ENCODE measurements at regions not wholly inside any gene's neighbourhood (a gene's known extent, or its start where the extent isn't known, plus 50 kb on each side); places are given as distances from the start of the nearest gene placed in this dataset.
A peak's percentile ranks its signal among the peaks of the same experiment; 100 is the strongest.

DNA sequence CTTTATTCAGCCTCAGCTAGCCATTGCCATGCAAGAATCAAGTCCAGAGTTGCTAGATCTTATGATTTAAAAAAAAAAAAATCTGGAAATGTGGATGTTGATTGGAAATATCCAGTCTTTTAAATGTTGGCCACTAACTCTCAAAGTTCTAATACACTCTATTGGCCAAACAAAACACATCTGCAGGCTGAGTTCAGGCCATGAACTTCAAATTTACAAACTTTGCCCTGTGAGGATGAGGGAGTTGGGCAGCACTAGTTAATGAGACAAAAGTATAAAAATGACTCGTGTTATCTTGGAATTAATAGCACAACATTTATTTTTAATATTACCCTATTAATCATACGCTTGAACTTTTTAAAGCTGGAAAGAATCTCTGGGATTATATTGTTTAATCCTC is 432.3 kb downstream of the PLPP3 start:
- no peaks in the 10 kb centered on the region for H3K36me3 ChIP-seq (ENCODE audit: insufficient read depth, insufficient read length, low read length)
- no peak for DNase-seq (ENCODE audit: low read depth, low spot score)
- TF ChIP-seq SUZ12 (IDR thresholded peaks at IDR 0.05; ENCODE audit: extremely low read depth, insufficient read depth, insufficient read length), result no peak

DNA sequence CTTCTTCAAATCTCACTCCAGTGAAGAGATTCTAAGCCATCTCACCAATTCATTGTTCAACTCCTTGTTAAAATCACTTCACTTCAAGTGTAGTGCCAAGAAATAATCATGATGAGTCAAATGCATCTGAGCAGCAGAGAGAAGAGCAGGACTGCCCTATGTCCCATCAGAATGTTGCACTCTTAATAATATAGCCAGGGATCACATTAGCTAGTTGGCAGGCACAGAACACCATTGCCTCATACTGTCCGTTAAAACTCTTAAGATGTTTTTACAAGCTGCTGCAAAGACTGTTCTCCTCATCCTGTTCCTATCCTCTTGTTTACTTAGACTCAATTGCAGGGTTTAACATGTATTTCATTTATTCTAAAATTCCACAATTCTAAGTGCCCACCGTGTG is 432.9 kb downstream of the PLPP3 start:
- H3K4me1 ChIP-seq (ENCODE audit: insufficient read depth, insufficient read length), result no peaks in the 10 kb centered on the region
- H3K36me3 ChIP-seq (ENCODE audit: insufficient read depth, insufficient read length, low read length), result no peaks in the 10 kb centered on the region
- H3K9ac ChIP-seq (ENCODE audit: insufficient read length, low read depth), result no peak overlapping the region
- H3K9me3 ChIP-seq (ENCODE audit: insufficient read depth, low read length), result peaks cover 5% of the 10 kb centered on the region
- H3K4me3 ChIP-seq (ENCODE audit: insufficient read length, low read depth), result no peak overlapping the region
- no peak for DNase-seq (ENCODE audit: low read depth, low spot score)
- H3K27me3 ChIP-seq (ENCODE audit: insufficient read depth, insufficient read length), result no peaks in the 10 kb centered on the region
- TF ChIP-seq ZNF274 (IDR thresholded peaks at IDR 0.05; ENCODE audit: low read depth, low read length) (no peak), SUZ12 (IDR thresholded peaks at IDR 0.05; ENCODE audit: extremely low read depth, insufficient read depth, insufficient read length) (no peak), YY1 (IDR thresholded peaks at IDR 0.05; ENCODE audit: insufficient read depth, insufficient read length) (no peak)

More for the DNA sequence above, 432.3 kb downstream of the PLPP3 start:
- H3K9me3 ChIP-seq (ENCODE audit: insufficient read depth, low read length), result peaks cover 5% of the 10 kb centered on the region
- no peak overlapping the region for H3K4me3 ChIP-seq (ENCODE audit: insufficient read length, low read depth)
- no peaks in the 10 kb centered on the region for H3K4me1 ChIP-seq (ENCODE audit: insufficient read depth, insufficient read length)
- no peak overlapping the region for H3K9ac ChIP-seq (ENCODE audit: insufficient read length, low read depth)
- H3K27me3 ChIP-seq (ENCODE audit: insufficient read depth, insufficient read length), result no peaks in the 10 kb centered on the region

DNA sequence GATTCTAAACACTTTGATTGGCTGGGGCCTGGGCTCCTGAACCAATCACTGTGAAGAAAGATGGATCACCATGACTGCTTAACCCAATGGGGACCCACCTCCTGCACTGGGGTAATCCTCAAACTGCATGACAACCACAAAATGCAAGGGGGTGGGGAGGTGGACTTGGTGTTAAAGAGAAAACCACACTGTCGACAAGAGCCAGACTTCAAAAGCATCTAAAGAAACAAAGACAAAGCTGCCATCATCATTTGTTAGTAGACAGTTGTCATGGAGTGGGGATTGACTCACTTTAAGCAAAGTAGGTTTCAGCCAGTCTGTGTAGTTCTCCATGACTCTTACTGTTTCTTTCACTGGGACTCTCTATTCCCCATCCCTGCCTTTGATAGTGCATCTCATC is 433.8 kb downstream of the PLPP3 start:
- H3K36me3 ChIP-seq (ENCODE audit: insufficient read depth, insufficient read length, low read length), result no peaks in the 10 kb centered on the region

DNA sequence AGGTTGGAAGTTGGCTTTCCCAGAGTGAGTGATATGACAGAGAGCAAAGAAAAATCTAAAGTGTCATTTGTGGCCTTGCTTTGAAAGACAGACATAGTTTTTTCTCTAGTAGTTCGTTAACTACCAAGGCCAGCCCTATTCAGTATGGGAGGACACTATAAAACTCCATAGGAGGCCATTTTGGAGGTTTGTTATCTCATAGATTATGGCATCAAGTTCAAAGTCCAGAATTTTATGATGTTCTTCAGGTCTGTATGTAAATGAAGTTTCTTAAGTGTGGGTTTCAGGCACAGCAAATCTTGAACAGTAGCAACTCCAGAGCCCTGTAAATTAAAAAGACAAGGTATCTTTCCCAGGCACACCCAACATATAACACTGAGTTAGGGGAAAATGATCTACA is 437.1 kb downstream of the PLPP3 start:
- Histone ChIP-seq H3K36me3 (ENCODE audit: insufficient read depth, insufficient read length, low read length) (no peaks in the 10 kb centered on the region), H3K27me3 (ENCODE audit: insufficient read depth, insufficient read length) (no peaks in the 10 kb centered on the region), H3K9ac (ENCODE audit: insufficient read length, low read depth) (no peak overlapping the region), H3K4me1 (ENCODE audit: insufficient read depth, insufficient read length) (no peaks in the 10 kb centered on the region), H3K4me3 (ENCODE audit: insufficient read length, low read depth) (no peak overlapping the region), H3K9me3 (ENCODE audit: insufficient read depth, low read length) (no peaks in the 10 kb centered on the region)
- TF ChIP-seq ZNF274 (IDR thresholded peaks at IDR 0.05; ENCODE audit: low read depth, low read length), result no peak
- TF ChIP-seq YY1 (IDR thresholded peaks at IDR 0.05; ENCODE audit: insufficient read depth, insufficient read length), result no peak
- no peak for TF ChIP-seq SUZ12 (IDR thresholded peaks at IDR 0.05; ENCODE audit: extremely low read depth, insufficient read depth, insufficient read length)
- no peak for DNase-seq (ENCODE audit: low read depth, low spot score)

More for the DNA sequence above, 433.8 kb downstream of the PLPP3 start:
- no peak overlapping the region for H3K4me3 ChIP-seq (ENCODE audit: insufficient read length, low read depth)
- no peak for DNase-seq (ENCODE audit: low read depth, low spot score)
- TF ChIP-seq YY1 (IDR thresholded peaks at IDR 0.05; ENCODE audit: insufficient read depth, insufficient read length) (no peak), SUZ12 (IDR thresholded peaks at IDR 0.05; ENCODE audit: extremely low read depth, insufficient read depth, insufficient read length) (no peak), ZNF274 (IDR thresholded peaks at IDR 0.05; ENCODE audit: low read depth, low read length) (no peak)
- H3K27me3 ChIP-seq (ENCODE audit: insufficient read depth, insufficient read length), result no peaks in the 10 kb centered on the region
- peaks cover 5% of the 10 kb centered on the region for H3K9me3 ChIP-seq (ENCODE audit: insufficient read depth, low read length)
- H3K9ac ChIP-seq (ENCODE audit: insufficient read length, low read depth), result no peak overlapping the region
- H3K4me1 ChIP-seq (ENCODE audit: insufficient read depth, insufficient read length), result no peaks in the 10 kb centered on the region

DNA sequence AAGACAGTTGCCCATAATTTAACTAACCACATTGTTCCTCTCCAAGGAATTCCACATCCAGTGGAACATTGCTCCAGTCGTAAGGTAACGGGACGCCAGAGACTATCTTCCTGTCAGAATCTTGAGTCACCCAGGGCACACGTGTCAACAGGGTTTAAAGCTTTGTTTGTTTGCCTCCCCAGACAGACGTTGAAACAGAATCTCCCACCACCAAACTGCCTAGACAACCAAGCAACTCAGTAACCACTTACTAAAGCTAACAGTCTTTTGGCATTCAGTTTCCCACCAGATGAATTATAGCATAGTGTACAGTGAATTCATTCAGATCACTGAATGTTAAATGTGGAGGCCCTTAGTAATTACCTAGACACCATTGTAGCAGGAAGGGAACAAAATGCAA is 439.5 kb downstream of the PLPP3 start:
- Histone ChIP-seq H3K27me3 (ENCODE audit: insufficient read depth, insufficient read length) (no peaks in the 10 kb centered on the region), H3K4me3 (ENCODE audit: insufficient read length, low read depth) (no peak overlapping the region), H3K4me1 (ENCODE audit: insufficient read depth, insufficient read length) (no peaks in the 10 kb centered on the region), H3K9ac (ENCODE audit: insufficient read length, low read depth) (no peak overlapping the region), H3K36me3 (ENCODE audit: insufficient read depth, insufficient read length, low read length) (no peaks in the 10 kb centered on the region), H3K9me3 (ENCODE audit: insufficient read depth, low read length) (no peaks in the 10 kb centered on the region)
- TF ChIP-seq YY1 (IDR thresholded peaks at IDR 0.05; ENCODE audit: insufficient read depth, insufficient read length) (no peak), ZNF274 (IDR thresholded peaks at IDR 0.05; ENCODE audit: low read depth, low read length) (no peak), SUZ12 (IDR thresholded peaks at IDR 0.05; ENCODE audit: extremely low read depth, insufficient read depth, insufficient read length) (no peak)
- DNase-seq (ENCODE audit: low read depth, low spot score), result peak; percentile 23

DNA sequence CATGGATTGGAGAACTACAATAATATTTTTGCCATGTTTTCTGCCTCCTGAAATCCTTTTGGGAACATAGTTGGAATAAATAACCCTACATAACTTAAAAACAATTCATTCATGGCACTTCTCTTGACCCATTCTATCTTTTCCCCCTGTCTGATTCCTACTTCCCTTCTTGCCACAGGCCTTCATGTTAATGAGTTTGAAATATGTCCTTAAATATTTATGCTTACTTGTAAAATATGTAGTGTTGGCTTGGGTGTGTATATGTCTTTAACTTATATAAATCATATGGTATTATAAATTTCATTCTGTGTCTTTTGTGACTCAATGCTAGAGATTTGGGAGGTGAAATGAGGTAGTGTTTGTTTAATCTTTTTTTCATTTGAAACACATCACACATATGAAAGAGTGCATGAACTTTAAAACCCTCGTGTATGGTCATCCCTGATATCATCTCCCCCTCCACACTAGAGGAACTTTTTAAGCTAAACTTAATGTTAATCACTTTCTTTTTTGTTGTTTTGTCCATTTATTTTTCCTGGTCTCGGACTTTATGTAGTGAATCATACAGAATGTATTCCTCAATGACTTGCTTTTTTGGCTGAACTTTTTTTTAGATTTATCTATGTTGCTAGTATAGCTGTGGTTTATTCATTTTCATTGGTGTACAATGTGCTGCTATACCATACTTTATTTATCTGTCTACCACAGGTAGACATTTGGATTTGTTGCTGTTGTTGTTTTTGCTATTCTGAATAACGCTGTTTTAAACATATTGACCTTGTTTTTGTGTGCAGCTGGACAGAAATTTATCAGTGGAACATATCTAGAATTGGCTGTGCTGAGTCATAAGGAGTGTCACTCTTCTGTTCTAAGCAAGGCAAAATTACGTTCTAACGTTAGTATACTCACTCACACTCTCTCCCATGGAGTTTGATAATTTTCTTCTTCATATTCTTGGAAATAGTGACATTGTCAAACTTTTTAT is 441.6 kb downstream of the PLPP3 start:
- Histone ChIP-seq H3K4me1 (ENCODE audit: insufficient read depth, insufficient read length) (no peaks in the 10 kb centered on the region), H3K27me3 (ENCODE audit: insufficient read depth, insufficient read length) (no peaks in the 10 kb centered on the region), H3K9ac (ENCODE audit: insufficient read length, low read depth) (no peak overlapping the region), H3K9me3 (ENCODE audit: insufficient read depth, low read length) (no peaks in the 10 kb centered on the region), H3K4me3 (ENCODE audit: insufficient read length, low read depth) (no peak overlapping the region), H3K36me3 (ENCODE audit: insufficient read depth, insufficient read length, low read length) (no peaks in the 10 kb centered on the region)
- TF ChIP-seq SUZ12 (IDR thresholded peaks at IDR 0.05; ENCODE audit: extremely low read depth, insufficient read depth, insufficient read length), result no peak
- TF ChIP-seq ZNF274 (IDR thresholded peaks at IDR 0.05; ENCODE audit: low read depth, low read length), result no peak
- no peak for TF ChIP-seq YY1 (IDR thresholded peaks at IDR 0.05; ENCODE audit: insufficient read depth, insufficient read length)
- DNase-seq (ENCODE audit: low read depth, low spot score), result no peak

DNA sequence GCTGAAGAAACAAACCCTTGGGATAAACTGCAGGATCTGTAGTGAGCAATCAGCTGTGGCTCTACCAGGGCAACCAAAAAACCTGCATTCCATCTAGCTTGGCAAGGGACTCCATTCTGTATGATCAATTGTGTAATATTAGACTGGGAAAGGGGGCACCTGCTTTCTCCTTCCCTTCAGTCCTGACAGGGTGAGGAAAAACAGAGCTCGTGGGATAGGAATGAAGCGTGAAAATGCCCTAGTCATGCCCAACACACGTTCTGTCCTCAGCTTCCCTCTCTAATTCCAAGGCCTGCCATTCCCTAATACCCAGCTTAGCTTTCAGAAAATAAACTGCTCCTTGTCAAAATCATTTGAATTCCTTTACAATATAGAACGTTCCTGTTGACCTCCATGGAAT is 442.3 kb downstream of the PLPP3 start:
- no peak overlapping the region for H3K4me3 ChIP-seq (ENCODE audit: insufficient read length, low read depth)
- no peaks in the 10 kb centered on the region for H3K9me3 ChIP-seq (ENCODE audit: insufficient read depth, low read length)
- H3K36me3 ChIP-seq (ENCODE audit: insufficient read depth, insufficient read length, low read length), result no peaks in the 10 kb centered on the region
- no peak for DNase-seq (ENCODE audit: low read depth, low spot score)
- H3K4me1 ChIP-seq (ENCODE audit: insufficient read depth, insufficient read length), result no peaks in the 10 kb centered on the region
- H3K27me3 ChIP-seq (ENCODE audit: insufficient read depth, insufficient read length), result no peaks in the 10 kb centered on the region
- TF ChIP-seq YY1 (IDR thresholded peaks at IDR 0.05; ENCODE audit: insufficient read depth, insufficient read length), result no peak
- TF ChIP-seq ZNF274 (IDR thresholded peaks at IDR 0.05; ENCODE audit: low read depth, low read length), result no peak
- TF ChIP-seq SUZ12 (IDR thresholded peaks at IDR 0.05; ENCODE audit: extremely low read depth, insufficient read depth, insufficient read length), result no peak
- no peak overlapping the region for H3K9ac ChIP-seq (ENCODE audit: insufficient read length, low read depth)

Data from NT2/D1 (cell line).